Stomach (tissue), 4 donors: ENCODE measurements at regions not wholly inside any gene's neighbourhood (a gene's known extent, or its start where the extent isn't known, plus 50 kb on each side); places are given as distances from the start of the nearest gene placed in this dataset.

Experiments
- CTCF ChIP-seq, 7 experiments: fragments of 450-650 bp in 4 of 7; fragments of 200-600 bp in 3 of 7; sonication (generic) in 3 of 7; IDR thresholded peaks; one replicate each; pipeline ENCODE4 v1.5.1; 2016 to 2019; ENCODE audit warnings: antibody characterized with exemption in 7 of 7, control low read depth in 2 of 7, mild to moderate bottlenecking in 1 of 7
- POLR2A ChIP-seq, 4 donors: fragments of 450-650 bp; IDR thresholded peaks; one replicate each; pipeline ENCODE4 v1.6.1; 2016; ENCODE audit warnings: antibody characterized with exemption in 4 of 4, control low read depth in 2 of 4, mild to moderate bottlenecking in 1 of 4, moderate library complexity in 1 of 4

GRCh38 chr13:59266478-59267063 lies 897.2 kb downstream of the DIAPH3 start:
- TF ChIP-seq CTCF (IDR thresholded peaks at IDR 0.05) (no peak), POLR2A (IDR thresholded peaks at IDR 0.05) (no peak)
